ENCODE measurements at regions not wholly inside any gene's neighbourhood (a gene's known extent, or its start where the extent isn't known, plus 50 kb on each side); places are given as distances from the start of the nearest gene placed in this dataset.

DNA sequence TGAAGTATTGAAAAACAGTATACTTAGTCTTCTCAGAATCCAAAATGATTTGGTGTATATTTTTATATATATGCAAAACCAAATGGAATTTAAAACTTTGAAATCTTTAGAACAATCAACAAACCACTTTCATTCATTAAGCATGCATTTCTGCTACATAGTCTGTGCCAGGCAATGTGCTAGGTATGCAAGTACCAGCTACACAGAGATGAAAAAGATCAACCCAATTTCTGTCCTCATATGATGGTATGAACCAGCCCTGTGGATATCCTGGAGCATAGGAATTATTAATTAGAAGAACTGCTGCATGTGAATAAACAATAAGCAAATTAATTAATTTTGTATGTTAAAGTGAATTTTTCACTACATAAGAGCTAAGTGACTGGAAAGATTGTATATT is 51.2 kb upstream of the RTN4 start:
- no peak for DNase-seq

DNA sequence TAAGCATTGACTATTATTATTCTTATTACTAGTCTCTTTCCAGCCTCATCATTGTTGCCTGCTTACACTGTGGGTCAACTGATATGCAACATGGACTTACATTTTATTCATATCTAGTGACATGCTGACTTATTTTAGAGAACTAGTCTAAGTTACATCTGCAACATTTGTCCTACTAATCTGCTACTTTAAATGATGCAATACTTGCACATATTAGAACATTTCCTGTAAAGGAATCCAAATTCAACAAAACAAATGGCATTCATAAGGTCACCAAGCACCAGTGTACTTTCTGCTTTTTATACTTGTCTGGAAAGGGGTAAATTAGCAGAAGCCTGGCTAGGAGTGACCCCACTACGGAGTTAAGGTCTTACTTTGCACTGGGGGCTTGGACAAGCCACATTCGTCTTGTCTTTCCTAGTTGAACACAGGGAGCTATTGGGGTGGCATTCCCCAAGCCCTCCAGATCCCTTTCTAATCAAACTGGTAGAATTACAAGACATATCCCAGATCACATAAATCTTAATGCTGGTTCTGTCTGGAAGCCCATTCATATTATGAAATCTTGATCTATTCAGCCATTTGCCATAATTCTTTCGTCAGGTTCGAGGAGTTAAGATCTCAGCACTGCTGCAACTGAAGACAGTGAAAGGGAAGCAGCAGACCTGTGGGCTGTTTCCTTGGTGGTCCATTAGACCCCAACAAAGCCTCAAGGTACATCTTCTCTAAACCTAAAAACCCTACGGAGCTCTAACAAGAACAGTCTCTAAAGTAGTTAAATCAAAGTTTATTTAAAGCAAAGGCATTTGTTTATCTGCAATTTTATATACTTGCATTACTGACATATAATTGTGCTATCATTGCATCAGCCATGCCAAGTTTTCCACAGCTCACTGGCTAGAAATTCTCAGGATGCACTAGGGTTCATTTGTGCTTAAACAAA is 49.9 kb upstream of the RTN4 start:
- peak in 1 of 5 donors; percentile 66 for DNase-seq
